Left ventricle myocardium inferior (tissue), 1 donor: ENCODE measurements at regions not wholly inside any gene's neighbourhood (a gene's known extent, or its start where the extent isn't known, plus 50 kb on each side); places are given as distances from the start of the nearest gene placed in this dataset.

Experiments used
- DNase-seq: peaks from one replicate; pipeline ENCODE4 v3.0.0-alpha.2; 2020
- H3K27ac ChIP-seq: fragments of 200-600 bp; replicated peaks from 2 replicates; pipeline ENCODE4 v1.8.0; 2021
- H3K27me3 ChIP-seq: fragments of 200-600 bp; 2 replicates; pipeline ENCODE4 v1.8.0; 2021; ENCODE audit warnings: low read depth
- H3K36me3 ChIP-seq: fragments of 200-600 bp; 2 replicates; pipeline ENCODE4 v1.8.0; 2021
- H3K4me1 ChIP-seq: fragments of 200-600 bp; 2 replicates; pipeline ENCODE4 v1.8.0; 2021
- H3K4me3 ChIP-seq: fragments of 200-600 bp; 2 replicates; pipeline ENCODE4 v1.8.0; 2021; ENCODE audit warnings: mild to moderate bottlenecking, moderate library complexity
- H3K9me3 ChIP-seq: fragments of 200-600 bp; replicated peaks from 2 replicates; pipeline ENCODE4 v1.8.0; 2021
- intact Hi-C: fragments of 100-400 bp; cut with micrococcal nuclease; formaldehyde crosslinking; loops from one replicate; pipeline ENCODE4 v1.11.0; 2022
- TF ChIP-seq, protein P1 (sequence below): fragments of 200-600 bp; IDR thresholded peaks from 2 replicates; pipeline ENCODE4 v1.8.0; 2021; ENCODE audit warnings: antibody characterized with exemption, mild to moderate bottlenecking, borderline replicate concordance
- donor health status: DM: no; HTN: yes; CAD: no; lungs with severe emphysema.

- TF ChIP-seq, protein P1, sequence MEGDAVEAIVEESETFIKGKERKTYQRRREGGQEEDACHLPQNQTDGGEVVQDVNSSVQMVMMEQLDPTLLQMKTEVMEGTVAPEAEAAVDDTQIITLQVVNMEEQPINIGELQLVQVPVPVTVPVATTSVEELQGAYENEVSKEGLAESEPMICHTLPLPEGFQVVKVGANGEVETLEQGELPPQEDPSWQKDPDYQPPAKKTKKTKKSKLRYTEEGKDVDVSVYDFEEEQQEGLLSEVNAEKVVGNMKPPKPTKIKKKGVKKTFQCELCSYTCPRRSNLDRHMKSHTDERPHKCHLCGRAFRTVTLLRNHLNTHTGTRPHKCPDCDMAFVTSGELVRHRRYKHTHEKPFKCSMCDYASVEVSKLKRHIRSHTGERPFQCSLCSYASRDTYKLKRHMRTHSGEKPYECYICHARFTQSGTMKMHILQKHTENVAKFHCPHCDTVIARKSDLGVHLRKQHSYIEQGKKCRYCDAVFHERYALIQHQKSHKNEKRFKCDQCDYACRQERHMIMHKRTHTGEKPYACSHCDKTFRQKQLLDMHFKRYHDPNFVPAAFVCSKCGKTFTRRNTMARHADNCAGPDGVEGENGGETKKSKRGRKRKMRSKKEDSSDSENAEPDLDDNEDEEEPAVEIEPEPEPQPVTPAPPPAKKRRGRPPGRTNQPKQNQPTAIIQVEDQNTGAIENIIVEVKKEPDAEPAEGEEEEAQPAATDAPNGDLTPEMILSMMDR = no peak
- Histone ChIP-seq H3K4me1 (no peaks in the 10 kb centered on the region), H3K36me3 (no peaks in the 10 kb centered on the region), H3K27me3 (no peaks in the 10 kb centered on the region), H3K4me3 (no peak overlapping the region), H3K9me3 (no peaks in the 10 kb centered on the region), H3K27ac (no peak overlapping the region)
- no peak for DNase-seq
- intact Hi-C loops = no loop called here
These were observed 282.0 kb upstream of the RND3 start for GRCh38 chr2:150769421-150769820.

DNA sequence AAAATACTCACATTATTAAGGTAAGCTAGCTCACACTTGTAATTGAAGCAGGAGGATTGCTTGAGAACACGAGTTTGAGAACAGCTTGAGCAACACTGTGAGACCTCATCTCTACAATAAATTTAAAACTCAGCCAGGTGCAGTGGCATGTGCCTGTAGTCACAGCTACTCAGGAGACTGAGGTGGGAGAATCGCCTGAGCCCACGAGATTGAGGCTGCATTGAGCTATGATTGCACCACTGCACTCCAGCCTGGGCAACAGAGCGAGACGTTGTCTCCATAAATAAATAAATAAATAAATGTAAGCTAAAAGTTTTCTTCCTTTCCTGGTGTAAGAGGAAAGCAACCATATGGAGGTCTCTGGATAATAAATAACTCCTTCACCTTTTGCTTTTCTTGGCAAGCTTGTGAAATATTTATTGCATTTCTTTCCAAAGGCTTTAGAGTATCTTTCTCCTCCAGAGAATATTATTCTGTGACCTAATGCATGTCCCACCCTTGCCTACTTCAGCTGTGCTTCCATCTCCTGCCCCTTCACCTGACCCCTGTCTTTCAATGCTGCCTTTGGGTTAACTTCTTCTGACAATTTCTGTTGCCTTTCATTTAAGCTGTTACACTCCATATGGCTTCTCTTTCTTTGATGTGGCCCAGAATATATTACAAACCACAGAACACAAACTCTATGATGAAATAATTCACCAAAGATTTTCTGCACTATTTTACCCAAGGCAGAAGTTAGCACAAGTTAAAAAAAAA, 280.7 kb upstream of the RND3 start:
- intact Hi-C loops = no loop called here
- no peaks in the 10 kb centered on the region for H3K27me3 ChIP-seq
- no peaks in the 10 kb centered on the region for H3K4me1 ChIP-seq
- H3K4me3 ChIP-seq = no peak overlapping the region
- TF ChIP-seq, protein P1 = no peak
- no peaks in the 10 kb centered on the region for H3K36me3 ChIP-seq
- no peak for DNase-seq
- H3K9me3 ChIP-seq = no peaks in the 10 kb centered on the region
- no peak overlapping the region for H3K27ac ChIP-seq

DNA sequence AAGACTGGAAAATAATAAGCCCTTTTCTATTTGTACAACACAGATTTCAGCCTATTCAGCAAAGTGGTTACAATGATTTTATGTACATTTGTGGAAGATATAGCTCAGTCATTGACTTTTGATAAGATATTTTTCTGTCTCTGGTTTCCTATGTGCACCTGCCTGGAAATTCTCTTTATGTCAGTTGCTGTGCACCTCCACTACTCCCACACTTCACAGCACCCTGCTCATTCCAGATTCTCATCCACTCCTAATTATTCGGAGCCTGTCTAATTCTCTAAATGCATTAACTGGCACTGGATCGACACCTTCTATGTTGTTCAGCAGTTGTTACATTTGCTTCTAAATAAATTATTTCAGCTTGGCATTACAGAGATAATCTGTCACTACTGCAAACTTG, 275.1 kb upstream of the RND3 start:
- no peak for DNase-seq
- Histone ChIP-seq H3K27ac (no peak overlapping the region), H3K9me3 (no peaks in the 10 kb centered on the region), H3K36me3 (no peaks in the 10 kb centered on the region), H3K27me3 (no peaks in the 10 kb centered on the region), H3K4me3 (no peak overlapping the region), H3K4me1 (no peaks in the 10 kb centered on the region)
- intact Hi-C loops = no loop called here
- TF ChIP-seq, protein P1 = no peak

DNA sequence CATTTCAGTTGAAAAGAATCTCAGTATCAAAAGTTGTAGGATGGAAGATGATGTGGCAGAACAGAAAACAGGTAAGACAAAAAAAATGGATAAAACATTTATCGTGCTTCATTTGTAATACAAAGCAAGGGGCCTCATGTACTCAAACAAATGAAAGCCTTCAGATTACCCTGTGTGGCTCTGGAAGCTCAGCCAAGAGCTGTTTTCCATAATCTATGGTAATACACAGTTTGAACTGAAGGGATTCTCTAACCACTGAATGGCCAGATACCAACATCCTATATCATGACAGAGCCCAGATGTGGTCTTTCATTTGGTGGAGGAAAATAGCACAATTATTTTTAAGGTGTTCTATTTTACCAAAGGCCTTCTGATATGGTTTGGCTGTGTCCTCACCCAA, 272.1 kb upstream of the RND3 start:
- Histone ChIP-seq H3K27ac (no peak overlapping the region), H3K4me1 (no peaks in the 10 kb centered on the region), H3K36me3 (no peaks in the 10 kb centered on the region), H3K27me3 (no peaks in the 10 kb centered on the region), H3K9me3 (no peaks in the 10 kb centered on the region), H3K4me3 (no peak overlapping the region)
- TF ChIP-seq, protein P1 = no peak
- intact Hi-C loops = no loop called here
- no peak for DNase-seq

DNA sequence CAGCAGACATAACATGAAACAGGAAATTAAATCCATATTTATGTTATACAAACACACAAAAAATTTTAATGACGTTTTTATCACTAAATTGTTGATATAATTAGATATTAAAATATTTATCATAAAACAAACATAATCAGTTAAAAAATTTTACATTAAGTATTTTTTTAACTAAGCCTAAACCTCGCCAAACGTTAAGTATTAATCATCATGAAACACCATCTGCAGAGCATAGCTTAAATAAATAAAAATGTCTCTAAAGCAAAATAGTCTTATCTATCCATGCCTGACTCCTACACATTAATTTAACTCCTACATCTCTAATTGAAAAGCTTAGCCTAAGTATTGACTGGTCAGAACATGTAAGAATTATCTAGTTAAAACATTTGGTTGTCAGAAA, 271.6 kb upstream of the RND3 start:
- Histone ChIP-seq H3K4me3 (no peak overlapping the region), H3K36me3 (no peaks in the 10 kb centered on the region), H3K9me3 (no peaks in the 10 kb centered on the region), H3K4me1 (no peaks in the 10 kb centered on the region), H3K27me3 (no peaks in the 10 kb centered on the region), H3K27ac (no peak overlapping the region)
- TF ChIP-seq, protein P1 = no peak
- intact Hi-C loops = no loop called here
- DNase-seq = no peak
